ENCODE measurements at regions not wholly inside any gene's neighbourhood (a gene's known extent, or its start where the extent isn't known, plus 50 kb on each side); places are given as distances from the start of the nearest gene placed in this dataset.

DNA sequence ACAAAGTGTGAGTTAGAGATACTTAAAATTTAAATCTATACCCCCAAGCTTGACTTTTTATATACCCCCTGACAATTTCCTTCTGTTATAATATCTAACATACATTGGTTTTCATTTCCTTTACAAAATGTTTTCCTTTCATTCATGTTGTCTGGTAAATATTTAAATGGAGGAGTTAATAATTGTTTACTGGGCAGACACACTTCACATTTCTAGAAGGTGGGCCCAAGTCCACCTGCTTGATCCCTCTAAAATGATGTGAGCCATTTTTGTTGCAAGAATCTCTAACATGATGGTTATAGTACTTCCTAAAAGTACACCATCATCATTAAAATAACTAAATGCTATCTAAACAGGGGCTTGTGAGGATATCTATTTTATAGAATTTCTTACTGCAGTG, 155.9 kb downstream of the FAM174A start:
- no peak for TF ChIP-seq EGR1 (IDR thresholded peaks at IDR 0.05; ENCODE audit: low read depth in 2 of 2)
- no peak for TF ChIP-seq HNF4A (conservative IDR thresholded peaks at IDR 0.05)
- TF ChIP-seq, protein P1, sequence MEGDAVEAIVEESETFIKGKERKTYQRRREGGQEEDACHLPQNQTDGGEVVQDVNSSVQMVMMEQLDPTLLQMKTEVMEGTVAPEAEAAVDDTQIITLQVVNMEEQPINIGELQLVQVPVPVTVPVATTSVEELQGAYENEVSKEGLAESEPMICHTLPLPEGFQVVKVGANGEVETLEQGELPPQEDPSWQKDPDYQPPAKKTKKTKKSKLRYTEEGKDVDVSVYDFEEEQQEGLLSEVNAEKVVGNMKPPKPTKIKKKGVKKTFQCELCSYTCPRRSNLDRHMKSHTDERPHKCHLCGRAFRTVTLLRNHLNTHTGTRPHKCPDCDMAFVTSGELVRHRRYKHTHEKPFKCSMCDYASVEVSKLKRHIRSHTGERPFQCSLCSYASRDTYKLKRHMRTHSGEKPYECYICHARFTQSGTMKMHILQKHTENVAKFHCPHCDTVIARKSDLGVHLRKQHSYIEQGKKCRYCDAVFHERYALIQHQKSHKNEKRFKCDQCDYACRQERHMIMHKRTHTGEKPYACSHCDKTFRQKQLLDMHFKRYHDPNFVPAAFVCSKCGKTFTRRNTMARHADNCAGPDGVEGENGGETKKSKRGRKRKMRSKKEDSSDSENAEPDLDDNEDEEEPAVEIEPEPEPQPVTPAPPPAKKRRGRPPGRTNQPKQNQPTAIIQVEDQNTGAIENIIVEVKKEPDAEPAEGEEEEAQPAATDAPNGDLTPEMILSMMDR (IDR thresholded peaks at IDR 0.05; ENCODE audit: low read depth, low read length, missing input control) = no peak
- no peak for TF ChIP-seq YY1 (IDR thresholded peaks at IDR 0.05)
- TF ChIP-seq TAF1 (conservative IDR thresholded peaks at IDR 0.05) = no peak
- TF ChIP-seq, protein P2, sequence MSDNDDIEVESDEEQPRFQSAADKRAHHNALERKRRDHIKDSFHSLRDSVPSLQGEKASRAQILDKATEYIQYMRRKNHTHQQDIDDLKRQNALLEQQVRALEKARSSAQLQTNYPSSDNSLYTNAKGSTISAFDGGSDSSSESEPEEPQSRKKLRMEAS (IDR thresholded peaks at IDR 0.05) = no peak
- no peak for TF ChIP-seq SP1 (IDR thresholded peaks at IDR 0.05)
- TF ChIP-seq, protein P3, sequence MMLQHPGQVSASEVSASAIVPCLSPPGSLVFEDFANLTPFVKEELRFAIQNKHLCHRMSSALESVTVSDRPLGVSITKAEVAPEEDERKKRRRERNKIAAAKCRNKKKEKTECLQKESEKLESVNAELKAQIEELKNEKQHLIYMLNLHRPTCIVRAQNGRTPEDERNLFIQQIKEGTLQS (IDR thresholded peaks at IDR 0.05) = no peak
- no peak for TF ChIP-seq RXRA (IDR thresholded peaks at IDR 0.05)
